HG03520 (cell line): ENCODE measurements at regions not wholly inside any gene's neighbourhood (a gene's known extent, or its start where the extent isn't known, plus 50 kb on each side); places are given as distances from the start of the nearest gene placed in this dataset.
"Not testable (repeated sequence)": the region's sequence is repeated elsewhere in the genome, so short reads cannot be mapped to it uniquely, and the experiment has no call there.

ENCODE experiments used
- ATAC-seq: cut with Tn5 transposase; IDR thresholded peaks from one replicate; pipeline ENCODE4 v1.9.1; 2021; ENCODE audit warnings: mild to moderate bottlenecking, moderate library complexity; ENCODE audit not compliant: unreplicated experiment

GRCh38 chr14:89573399-89573657 is 156.3 kb upstream of the FOXN3 start:
- no peak for ATAC-seq

DNA sequence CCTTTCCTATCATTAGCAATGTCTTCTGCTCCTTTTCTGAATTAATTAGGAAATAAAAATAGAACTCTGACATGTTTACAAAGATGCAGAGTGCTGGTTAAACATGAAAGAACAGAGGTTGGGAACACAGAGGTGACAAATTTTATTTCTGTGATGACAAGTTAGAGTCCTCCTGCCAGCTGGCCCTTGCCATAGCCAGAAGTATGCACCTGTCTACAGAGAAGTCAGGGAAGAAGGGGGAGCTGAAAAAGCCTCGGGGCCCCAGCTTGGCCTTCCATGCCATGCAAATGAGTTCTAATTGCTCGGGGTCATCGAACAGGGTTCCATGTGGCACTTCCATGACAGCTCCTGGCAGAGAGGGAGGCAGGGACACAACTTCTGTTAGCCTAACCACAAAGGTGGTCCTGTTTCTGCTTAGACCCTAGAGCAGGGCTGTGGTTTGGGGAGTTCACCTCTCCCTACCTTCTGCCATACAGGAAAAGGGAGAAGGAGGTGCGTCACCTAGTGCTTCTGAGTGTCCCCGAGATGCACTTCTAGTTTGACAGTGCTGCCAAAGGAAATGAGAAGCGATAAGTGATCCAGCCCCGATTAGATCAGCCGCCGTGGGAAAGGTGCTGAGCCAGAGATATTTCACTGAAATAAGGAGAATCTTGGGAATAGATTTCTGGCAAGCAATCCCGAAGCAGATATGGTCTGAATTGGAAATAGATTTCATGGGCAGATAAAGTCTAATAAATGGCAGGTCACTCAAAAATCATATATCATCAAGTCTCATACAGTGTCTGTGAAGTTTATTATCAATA is 155.8 kb upstream of the FOXN3 start:
- ATAC-seq, result no peak

DNA sequence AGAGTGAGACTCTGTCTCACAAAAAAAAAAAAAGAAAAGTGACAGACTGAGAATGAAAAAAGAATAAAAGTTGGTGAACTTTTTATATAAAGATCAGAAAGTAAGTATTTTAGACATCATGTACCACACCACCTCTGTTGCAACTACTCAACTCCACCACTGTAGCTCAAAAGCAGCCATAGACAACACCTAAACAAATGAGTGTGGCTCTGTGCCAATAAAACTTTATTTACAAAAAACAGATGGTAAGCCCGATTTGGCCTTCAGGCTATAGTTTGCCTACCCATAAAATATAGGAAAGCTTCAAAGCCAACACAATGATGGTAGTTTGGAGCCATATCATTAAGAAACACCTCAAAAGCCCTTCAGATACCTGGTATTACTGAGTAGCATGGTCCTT is 154.5 kb upstream of the FOXN3 start:
- no peak for ATAC-seq

DNA sequence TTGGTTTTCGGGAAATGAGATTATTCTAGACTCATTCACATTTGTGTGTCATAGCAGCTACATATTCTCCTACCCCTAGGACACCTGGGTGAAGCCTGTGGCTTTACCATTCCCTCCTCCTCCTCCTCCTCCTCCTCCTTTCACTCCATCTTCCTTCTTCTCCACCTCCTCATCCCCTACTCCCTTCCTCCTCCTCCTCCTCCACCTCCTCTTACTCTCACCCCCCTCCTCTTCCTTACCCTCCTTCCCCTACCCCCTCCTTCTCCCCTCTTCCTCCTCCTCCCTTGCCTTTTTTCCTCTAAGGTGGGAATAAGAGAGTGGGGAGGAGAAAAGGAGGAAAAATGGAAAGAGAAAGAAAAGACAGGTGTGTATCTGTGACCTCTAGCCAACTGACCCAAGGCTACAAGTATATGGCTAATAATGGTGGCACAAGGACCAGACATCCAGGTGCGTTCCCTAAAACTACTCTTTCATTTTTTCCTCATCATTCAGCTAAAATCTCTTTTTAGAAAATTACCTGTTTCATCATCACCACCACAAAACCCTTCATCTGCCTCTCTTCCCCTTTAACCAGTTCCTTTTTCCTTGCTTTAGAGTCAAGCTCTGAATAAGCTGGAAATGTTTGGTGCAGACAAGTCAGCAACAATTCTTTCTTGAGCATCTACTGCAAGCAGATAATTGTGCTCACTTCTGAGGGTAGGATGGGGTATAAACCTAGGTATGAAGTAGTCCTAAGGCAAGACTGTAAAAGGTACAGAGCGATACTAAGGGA is 149.8 kb upstream of the FOXN3 start:
- ATAC-seq, result no peak

DNA sequence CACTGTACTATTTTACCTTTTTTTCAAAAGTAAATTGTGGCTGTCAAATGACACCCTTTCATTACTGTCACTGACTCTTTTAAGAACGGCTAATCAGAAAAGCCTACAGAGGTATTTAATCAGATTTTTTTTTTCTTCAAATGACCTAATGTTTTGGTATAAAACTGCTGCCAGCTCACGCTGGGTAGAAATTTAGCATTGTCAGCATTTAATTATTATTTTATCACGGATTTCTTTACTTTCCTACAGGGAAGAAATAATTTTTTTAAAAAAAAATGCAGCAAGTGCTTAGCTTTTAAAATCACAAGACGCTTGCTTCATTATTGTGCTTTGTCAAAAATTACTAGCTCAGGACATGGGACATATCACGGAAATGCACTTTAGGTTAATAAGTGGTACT is 149.1 kb upstream of the FOXN3 start:
- ATAC-seq, result no peak

DNA sequence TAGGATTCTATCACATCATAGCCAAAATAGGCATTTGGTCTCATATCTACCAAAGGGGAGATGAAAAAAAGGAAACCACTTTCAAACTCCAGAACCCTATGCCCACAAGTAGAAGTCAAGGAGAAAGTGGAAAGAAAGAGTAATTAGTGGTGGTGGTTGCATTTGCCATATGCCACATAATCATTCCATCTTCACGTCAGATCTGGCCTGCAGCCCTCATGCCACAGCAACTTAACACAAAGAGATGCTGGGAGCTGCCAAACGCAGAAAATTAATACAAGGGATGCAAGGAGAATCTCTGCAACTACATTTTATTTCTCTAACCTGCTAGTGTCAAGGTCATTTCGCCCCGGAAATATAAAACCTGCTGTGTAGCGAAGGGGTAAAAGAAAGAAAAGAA is 148.6 kb upstream of the FOXN3 start:
- no peak for ATAC-seq

- no peak for ATAC-seq
Measured at GRCh38 chr14:89564989-89565388, 148.0 kb upstream of the FOXN3 start.

GRCh38 chr14:89564286-89564957 is 147.4 kb upstream of the FOXN3 start:
- no peak for ATAC-seq

GRCh38 chr14:89563471-89563870 is 146.4 kb upstream of the FOXN3 start:
- ATAC-seq, result no peak

DNA sequence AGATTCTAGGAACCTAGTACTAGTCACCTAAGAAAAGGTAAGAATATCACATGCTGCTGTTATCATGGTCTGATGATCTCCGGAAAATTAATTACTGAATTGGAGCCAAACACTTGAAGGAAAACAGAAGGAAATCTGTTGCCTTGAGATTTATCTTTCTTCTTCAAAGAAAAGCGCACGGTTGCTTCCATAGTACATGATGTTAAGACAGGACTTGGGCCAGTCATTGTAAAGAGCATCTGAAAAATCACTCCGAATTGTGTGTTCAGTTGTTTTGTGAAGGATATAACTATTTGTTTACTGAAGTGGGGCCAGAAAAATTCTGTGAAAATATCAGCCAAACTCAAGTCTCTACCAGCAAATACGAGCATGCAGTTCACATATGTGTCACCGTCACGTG is 134.9 kb upstream of the FOXN3 start:
- no peak for ATAC-seq

DNA sequence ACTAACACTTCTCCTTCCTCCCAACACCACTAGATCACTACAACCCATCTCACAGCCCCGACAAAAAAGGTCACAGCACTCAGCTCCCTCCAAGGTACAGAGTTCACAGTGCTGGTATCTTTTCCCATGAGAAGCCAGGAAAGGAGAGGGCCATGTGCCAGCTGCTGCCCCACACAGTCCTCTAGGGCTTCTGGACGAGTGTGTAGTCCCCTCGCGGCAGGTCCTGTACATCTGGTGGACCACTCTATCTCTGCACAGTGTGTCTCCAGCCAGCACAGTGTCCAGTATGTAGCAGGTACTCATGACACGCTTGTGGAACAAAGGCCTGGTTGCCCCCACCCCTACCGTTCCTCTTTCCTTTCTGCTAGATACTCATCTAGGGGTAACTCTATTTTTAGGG is 134.4 kb upstream of the FOXN3 start:
- no peak for ATAC-seq

- no peak for ATAC-seq
Measured at GRCh38 chr14:89550821-89551220, 133.8 kb upstream of the FOXN3 start.

- ATAC-seq, result no peak
Measured at GRCh38 chr14:89549381-89550125, 132.5 kb upstream of the FOXN3 start.

GRCh38 chr14:89547047-89547446 is 130.0 kb upstream of the FOXN3 start:
- not testable (repeated sequence) for ATAC-seq

- ATAC-seq, result no peak
Measured at GRCh38 chr14:89544636-89545301, 127.7 kb upstream of the FOXN3 start.

DNA sequence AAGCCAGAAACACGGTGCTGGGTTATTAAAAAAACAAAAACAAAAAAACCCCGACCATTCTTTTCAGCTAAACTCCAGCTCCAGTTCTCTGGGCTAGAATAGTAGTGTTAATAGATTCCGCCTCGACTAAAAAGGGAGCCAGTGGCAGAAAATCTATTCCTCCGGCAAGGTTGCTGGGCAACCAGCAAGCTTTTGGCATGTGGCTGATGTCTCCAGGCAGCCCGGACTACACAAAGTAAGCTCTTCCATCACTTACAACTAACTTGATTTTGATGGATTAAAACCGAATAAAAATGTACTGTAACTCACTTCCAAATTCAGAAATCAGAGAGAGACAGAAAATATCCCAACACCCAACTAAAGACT is 126.4 kb upstream of the FOXN3 start:
- no peak for ATAC-seq

- ATAC-seq, result no peak
Measured at GRCh38 chr14:89542786-89543424, 125.9 kb upstream of the FOXN3 start.

DNA sequence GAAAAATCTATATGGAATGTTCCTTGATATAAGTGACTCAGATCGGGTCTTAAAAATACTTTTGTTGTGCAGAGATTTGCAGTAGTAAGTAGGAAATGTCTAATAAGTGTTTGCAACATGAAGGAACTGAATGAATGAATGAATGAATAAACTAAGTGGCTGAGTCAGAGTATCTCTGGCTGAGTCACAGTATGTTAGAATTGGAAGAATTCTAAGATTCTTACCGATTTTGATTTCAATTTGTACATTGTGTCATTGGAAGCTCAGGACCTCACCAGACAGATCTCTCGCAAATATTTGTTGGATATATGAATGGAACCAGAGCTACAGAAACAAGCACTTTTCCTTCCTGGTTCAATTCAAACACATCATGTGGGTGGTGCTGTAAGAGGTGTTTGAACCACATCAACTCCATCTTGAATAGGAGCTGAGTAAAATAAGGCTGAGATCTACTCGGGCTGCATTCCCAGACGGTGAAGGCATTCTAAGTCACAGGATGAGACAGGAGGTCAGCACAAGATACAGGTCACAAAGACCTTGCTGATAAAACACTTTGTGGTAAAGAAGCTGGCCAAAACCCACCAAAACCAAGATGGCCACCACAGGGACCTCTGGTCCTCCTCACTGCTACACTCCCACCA is 123.9 kb upstream of the FOXN3 start:
- no peak for ATAC-seq

- no peak for ATAC-seq
Measured at GRCh38 chr14:89540009-89540829, 123.2 kb upstream of the FOXN3 start.
